ENCODE measurements at regions not wholly inside any gene's neighbourhood (a gene's known extent, or its start where the extent isn't known, plus 50 kb on each side); places are given as distances from the start of the nearest gene placed in this dataset.

GRCh38 chr10:52424341-52424740 lies 110.3 kb downstream of the DKK1 start:
- no peaks in the 10 kb centered on the region for H3K27me3 ChIP-seq (ENCODE audit: control insufficient read depth, insufficient read depth, low read length)
- no peak for DNase-seq (ENCODE audit: low read depth)
- H3K4me3 ChIP-seq (ENCODE audit: low read depth, low read length): no peak overlapping the region
- H3K36me3 ChIP-seq (ENCODE audit: control insufficient read depth, insufficient read depth, low read length): no peaks in the 10 kb centered on the region
- TF ChIP-seq CTCF (IDR thresholded peaks at IDR 0.05; ENCODE audit: insufficient read depth, low read length, poor library complexity, severe bottlenecking): no peak

- DNase-seq (ENCODE audit: low read depth): no peak
- Histone ChIP-seq H3K4me3 (ENCODE audit: low read depth, low read length) (no peak overlapping the region), H3K27me3 (ENCODE audit: control insufficient read depth, insufficient read depth, low read length) (no peaks in the 10 kb centered on the region), H3K36me3 (ENCODE audit: control insufficient read depth, insufficient read depth, low read length) (no peaks in the 10 kb centered on the region)
- no peak for TF ChIP-seq CTCF (IDR thresholded peaks at IDR 0.05; ENCODE audit: insufficient read depth, low read length, poor library complexity, severe bottlenecking)
Observed at GRCh38 chr10:52434734-52435133, 120.7 kb downstream of the DKK1 start.

GRCh38 chr10:52436664-52437063 lies 122.6 kb downstream of the DKK1 start:
- DNase-seq (ENCODE audit: low read depth): no peak
- Histone ChIP-seq H3K27me3 (ENCODE audit: control insufficient read depth, insufficient read depth, low read length) (no peaks in the 10 kb centered on the region), H3K4me3 (ENCODE audit: low read depth, low read length) (no peak overlapping the region), H3K36me3 (ENCODE audit: control insufficient read depth, insufficient read depth, low read length) (no peaks in the 10 kb centered on the region)
- TF ChIP-seq CTCF (IDR thresholded peaks at IDR 0.05; ENCODE audit: insufficient read depth, low read length, poor library complexity, severe bottlenecking): no peak

GRCh38 chr10:52437205-52437646 lies 123.1 kb downstream of the DKK1 start:
- Histone ChIP-seq H3K27me3 (ENCODE audit: control insufficient read depth, insufficient read depth, low read length) (no peaks in the 10 kb centered on the region), H3K4me3 (ENCODE audit: low read depth, low read length) (no peak overlapping the region), H3K36me3 (ENCODE audit: control insufficient read depth, insufficient read depth, low read length) (no peaks in the 10 kb centered on the region)
- DNase-seq (ENCODE audit: low read depth): no peak
- TF ChIP-seq CTCF (IDR thresholded peaks at IDR 0.05; ENCODE audit: insufficient read depth, low read length, poor library complexity, severe bottlenecking): no peak

- TF ChIP-seq CTCF (IDR thresholded peaks at IDR 0.05; ENCODE audit: insufficient read depth, low read length, poor library complexity, severe bottlenecking): no peak
- DNase-seq (ENCODE audit: low read depth): no peak
- H3K36me3 ChIP-seq (ENCODE audit: control insufficient read depth, insufficient read depth, low read length): no peaks in the 10 kb centered on the region
- no peak overlapping the region for H3K4me3 ChIP-seq (ENCODE audit: low read depth, low read length)
- H3K27me3 ChIP-seq (ENCODE audit: control insufficient read depth, insufficient read depth, low read length): no peaks in the 10 kb centered on the region
Observed at GRCh38 chr10:52438119-52438518, 124.0 kb downstream of the DKK1 start.

- no peak overlapping the region for H3K4me3 ChIP-seq (ENCODE audit: low read depth, low read length)
- no peak for DNase-seq (ENCODE audit: low read depth)
- H3K36me3 ChIP-seq (ENCODE audit: control insufficient read depth, insufficient read depth, low read length): no peaks in the 10 kb centered on the region
- H3K27me3 ChIP-seq (ENCODE audit: control insufficient read depth, insufficient read depth, low read length): no peaks in the 10 kb centered on the region
- no peak for TF ChIP-seq CTCF (IDR thresholded peaks at IDR 0.05; ENCODE audit: insufficient read depth, low read length, poor library complexity, severe bottlenecking)
Observed at GRCh38 chr10:52440612-52441285, 126.7 kb downstream of the DKK1 start.
